ENCODE measurements at regions not wholly inside any gene's neighbourhood (a gene's known extent, or its start where the extent isn't known, plus 50 kb on each side); places are given as distances from the start of the nearest gene placed in this dataset.
A peak's percentile ranks its signal among the peaks of the same experiment; 100 is the strongest.

DNA sequence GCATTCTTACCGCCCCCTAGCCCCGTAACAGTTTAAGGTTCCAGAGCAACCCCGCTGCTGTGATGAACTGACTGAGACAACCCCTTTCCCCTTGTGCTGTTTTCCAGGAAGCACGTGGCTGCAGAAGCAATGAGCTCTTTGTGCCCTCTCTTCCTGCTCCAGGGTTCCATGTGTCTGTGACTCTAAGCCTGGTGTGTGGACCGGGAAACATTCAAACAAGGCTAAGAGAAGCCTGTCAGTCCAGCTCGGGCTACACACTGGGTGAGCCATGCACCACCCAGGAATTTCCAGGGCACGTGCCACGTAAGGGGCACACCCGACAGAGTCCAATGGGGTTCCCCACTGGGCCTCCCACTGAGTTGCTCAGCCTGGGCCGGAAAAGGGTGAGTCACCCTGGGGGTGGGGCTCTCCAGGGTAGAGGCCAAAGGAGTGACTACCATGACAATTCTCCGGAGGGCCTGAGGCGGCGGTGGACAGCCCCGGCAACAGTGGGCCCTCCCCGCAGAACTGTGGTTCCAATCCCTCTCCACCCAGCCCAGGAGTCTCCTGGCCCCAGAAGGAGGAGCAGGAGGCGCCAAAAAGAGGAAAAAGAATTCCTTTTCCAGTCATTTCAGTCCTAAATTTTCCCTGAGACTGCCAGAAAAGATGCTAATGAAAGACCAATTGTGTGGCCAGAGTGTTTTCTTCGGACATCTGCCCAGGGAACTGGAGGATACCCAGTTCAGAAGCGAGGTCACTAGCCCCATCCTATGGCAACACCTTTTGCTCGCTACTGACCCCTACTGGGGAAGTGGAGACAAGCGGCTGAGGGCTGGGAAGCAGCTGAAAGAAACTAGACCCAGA is 157.8 kb upstream of the SLC1A4 start (continued):
- TF ChIP-seq ZNF394 (tag by site-specific recombination; IDR thresholded peaks at IDR 0.05; ENCODE audit: borderline replicate concordance) (peak; percentile 33; the same call in 1 of the 2 replicates), ZFHX2 (tag by site-specific recombination; conservative IDR thresholded peaks at IDR 0.05) (peak; percentile 47), ZNF629 (tag by site-specific recombination; IDR thresholded peaks at IDR 0.05) (peak; percentile 57; the same call in 1 of the 2 replicates), ZNF26 (tag by site-specific recombination; IDR thresholded peaks at IDR 0.05) (no peak), GLIS1 (tag by site-specific recombination; IDR thresholded peaks at IDR 0.05) (peak; percentile 98), SP3 (tag by site-specific recombination; IDR thresholded peaks at IDR 0.05) (peak; percentile 61)
- TF ChIP-seq, protein P1, sequence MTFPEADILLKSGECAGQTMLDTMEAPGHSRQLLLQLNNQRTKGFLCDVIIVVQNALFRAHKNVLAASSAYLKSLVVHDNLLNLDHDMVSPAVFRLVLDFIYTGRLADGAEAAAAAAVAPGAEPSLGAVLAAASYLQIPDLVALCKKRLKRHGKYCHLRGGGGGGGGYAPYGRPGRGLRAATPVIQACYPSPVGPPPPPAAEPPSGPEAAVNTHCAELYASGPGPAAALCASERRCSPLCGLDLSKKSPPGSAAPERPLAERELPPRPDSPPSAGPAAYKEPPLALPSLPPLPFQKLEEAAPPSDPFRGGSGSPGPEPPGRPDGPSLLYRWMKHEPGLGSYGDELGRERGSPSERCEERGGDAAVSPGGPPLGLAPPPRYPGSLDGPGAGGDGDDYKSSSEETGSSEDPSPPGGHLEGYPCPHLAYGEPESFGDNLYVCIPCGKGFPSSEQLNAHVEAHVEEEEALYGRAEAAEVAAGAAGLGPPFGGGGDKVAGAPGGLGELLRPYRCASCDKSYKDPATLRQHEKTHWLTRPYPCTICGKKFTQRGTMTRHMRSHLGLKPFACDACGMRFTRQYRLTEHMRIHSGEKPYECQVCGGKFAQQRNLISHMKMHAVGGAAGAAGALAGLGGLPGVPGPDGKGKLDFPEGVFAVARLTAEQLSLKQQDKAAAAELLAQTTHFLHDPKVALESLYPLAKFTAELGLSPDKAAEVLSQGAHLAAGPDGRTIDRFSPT (tag by site-specific recombination; IDR thresholded peaks at IDR 0.05): peak; percentile 95

- ChIA-PET CTCF (interaction anchor here (0.5 to 1.9 kb wide), 18 partner anchors 8 to 207 kb away, joined by 3 to 13 read pairs (median 4); no protein-coding TSS in a partner anchor), POLR2A (no interaction called here)
- Histone ChIP-seq H3K4me1 (ENCODE audit: control insufficient read depth, insufficient read depth, low read length) (no peaks in the 10 kb centered on the region), H3K9me3 (ENCODE audit: control insufficient read depth, insufficient read depth, low read depth, low read length) (no peaks in the 10 kb centered on the region), H3K36me3 (ENCODE audit: control insufficient read depth in 2 of 2, insufficient read depth in 1 of 2, low read length in 2 of 2) (no peaks in the 10 kb centered on the region), H3K27ac (ENCODE audit: extremely low read depth, low read depth, low read length) (no peak overlapping the region), H3K4me3 (ENCODE audit: low read depth, low read length) (no peak overlapping the region)
- TF ChIP-seq SCRT2 (tag by site-specific recombination; IDR thresholded peaks at IDR 0.05) (no peak), ZBTB1 (tag by site-specific recombination; IDR thresholded peaks at IDR 0.05) (no peak), GLI4 (tag by site-specific recombination; IDR thresholded peaks at IDR 0.05) (no peak), ZNF514 (tag by site-specific recombination; IDR thresholded peaks at IDR 0.05) (no peak), ZNF10 (tag by site-specific recombination; IDR thresholded peaks at IDR 0.05) (no peak), IKZF3 (tag by site-specific recombination; IDR thresholded peaks at IDR 0.05) (no peak)
- TF ChIP-seq, protein P2, sequence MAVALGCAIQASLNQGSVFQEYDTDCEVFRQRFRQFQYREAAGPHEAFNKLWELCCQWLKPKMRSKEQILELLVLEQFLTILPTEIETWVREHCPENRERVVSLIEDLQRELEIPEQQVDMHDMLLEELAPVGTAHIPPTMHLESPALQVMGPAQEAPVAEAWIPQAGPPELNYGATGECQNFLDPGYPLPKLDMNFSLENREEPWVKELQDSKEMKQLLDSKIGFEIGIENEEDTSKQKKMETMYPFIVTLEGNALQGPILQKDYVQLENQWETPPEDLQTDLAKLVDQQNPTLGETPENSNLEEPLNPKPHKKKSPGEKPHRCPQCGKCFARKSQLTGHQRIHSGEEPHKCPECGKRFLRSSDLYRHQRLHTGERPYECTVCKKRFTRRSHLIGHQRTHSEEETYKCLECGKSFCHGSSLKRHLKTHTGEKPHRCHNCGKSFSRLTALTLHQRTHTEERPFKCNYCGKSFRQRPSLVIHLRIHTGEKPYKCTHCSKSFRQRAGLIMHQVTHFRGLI (tag by site-specific recombination; IDR thresholded peaks at IDR 0.05): no peak
- TF ChIP-seq, protein P3, sequence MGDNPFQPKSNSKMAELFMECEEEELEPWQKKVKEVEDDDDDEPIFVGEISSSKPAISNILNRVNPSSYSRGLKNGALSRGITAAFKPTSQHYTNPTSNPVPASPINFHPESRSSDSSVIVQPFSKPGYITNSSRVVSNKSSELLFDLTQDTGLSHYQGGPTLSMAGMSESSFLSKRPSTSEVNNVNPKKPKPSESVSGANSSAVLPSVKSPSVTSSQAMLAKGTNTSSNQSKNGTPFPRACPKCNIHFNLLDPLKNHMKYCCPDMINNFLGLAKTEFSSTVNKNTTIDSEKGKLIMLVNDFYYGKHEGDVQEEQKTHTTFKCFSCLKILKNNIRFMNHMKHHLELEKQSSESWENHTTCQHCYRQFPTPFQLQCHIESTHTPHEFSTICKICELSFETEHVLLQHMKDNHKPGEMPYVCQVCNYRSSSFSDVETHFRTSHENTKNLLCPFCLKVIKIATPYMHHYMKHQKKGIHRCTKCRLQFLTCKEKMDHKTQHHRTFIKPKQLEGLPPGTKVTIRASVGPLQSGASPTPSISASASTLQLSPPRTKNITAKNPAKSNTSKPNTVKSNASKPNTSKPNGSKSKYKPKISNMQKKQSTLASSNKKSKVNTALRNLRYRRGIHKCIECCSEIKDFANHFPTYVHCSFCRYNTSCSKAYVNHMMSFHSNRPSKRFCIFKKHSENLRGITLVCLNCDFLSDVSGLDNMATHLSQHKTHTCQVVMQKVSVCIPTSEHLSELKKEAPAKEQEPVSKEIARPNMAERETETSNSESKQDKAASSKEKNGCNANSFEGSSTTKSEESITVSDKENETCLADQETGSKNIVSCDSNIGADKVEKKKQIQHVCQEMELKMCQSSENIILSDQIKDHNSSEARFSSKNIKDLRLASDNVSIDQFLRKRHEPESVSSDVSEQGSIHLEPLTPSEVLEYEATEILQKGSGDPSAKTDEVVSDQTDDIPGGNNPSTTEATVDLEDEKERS (tag by site-specific recombination; IDR thresholded peaks at IDR 0.05): no peak
Observed at GRCh38 chr2:64831977-64832328, 157.2 kb upstream of the SLC1A4 start.

All from HEK293 (cell line).